Body of pancreas (tissue), 4 donors: ENCODE measurements at regions not wholly inside any gene's neighbourhood (a gene's known extent, or its start where the extent isn't known, plus 50 kb on each side); places are given as distances from the start of the nearest gene placed in this dataset.

ENCODE experiments used
- POLR2A ChIP-seq, 3 donors: fragments of 450-650 bp; IDR thresholded peaks; one replicate each; pipeline ENCODE4 v1.6.1; 2016; ENCODE audit warnings: antibody characterized with exemption in 3 of 3, mild to moderate bottlenecking in 2 of 3
- TF ChIP-seq, protein P1 (sequence below), 7 experiments: fragments of 450-650 bp in 4 of 7; fragments of 200-600 bp in 3 of 7; sonication (generic) in 3 of 7; IDR thresholded peaks; one replicate each; pipeline ENCODE4 v1.5.1; 2016 to 2019; ENCODE audit warnings: antibody characterized with exemption in 7 of 7

- TF ChIP-seq POLR2A (IDR thresholded peaks at IDR 0.05) = no peak
- TF ChIP-seq, protein P1, sequence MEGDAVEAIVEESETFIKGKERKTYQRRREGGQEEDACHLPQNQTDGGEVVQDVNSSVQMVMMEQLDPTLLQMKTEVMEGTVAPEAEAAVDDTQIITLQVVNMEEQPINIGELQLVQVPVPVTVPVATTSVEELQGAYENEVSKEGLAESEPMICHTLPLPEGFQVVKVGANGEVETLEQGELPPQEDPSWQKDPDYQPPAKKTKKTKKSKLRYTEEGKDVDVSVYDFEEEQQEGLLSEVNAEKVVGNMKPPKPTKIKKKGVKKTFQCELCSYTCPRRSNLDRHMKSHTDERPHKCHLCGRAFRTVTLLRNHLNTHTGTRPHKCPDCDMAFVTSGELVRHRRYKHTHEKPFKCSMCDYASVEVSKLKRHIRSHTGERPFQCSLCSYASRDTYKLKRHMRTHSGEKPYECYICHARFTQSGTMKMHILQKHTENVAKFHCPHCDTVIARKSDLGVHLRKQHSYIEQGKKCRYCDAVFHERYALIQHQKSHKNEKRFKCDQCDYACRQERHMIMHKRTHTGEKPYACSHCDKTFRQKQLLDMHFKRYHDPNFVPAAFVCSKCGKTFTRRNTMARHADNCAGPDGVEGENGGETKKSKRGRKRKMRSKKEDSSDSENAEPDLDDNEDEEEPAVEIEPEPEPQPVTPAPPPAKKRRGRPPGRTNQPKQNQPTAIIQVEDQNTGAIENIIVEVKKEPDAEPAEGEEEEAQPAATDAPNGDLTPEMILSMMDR (IDR thresholded peaks at IDR 0.05) = no peak
Measured at GRCh38 chr9:90432951-90433350, 209.7 kb downstream of the DIRAS2 start.
